Glutamatergic neuron (in vitro differentiated cells): ENCODE measurements at regions not wholly inside any gene's neighbourhood (a gene's known extent, or its start where the extent isn't known, plus 50 kb on each side); places are given as distances from the start of the nearest gene placed in this dataset.

Experiments used
- DNase-seq: peaks from one replicate; pipeline ENCODE4 v3.0.0; 2022
- H3K27ac Mint-ChIP-seq: one replicate; pipeline ENCODE4 v1.8.0; 2020; ENCODE audit warnings: mild to moderate bottlenecking, mixed read lengths, inconsistent platforms; ENCODE audit not compliant: unreplicated experiment
- H3K27me3 Mint-ChIP-seq: one replicate; pipeline ENCODE4 v1.8.0; 2020; ENCODE audit warnings: mild to moderate bottlenecking, moderate library complexity, mixed read lengths, inconsistent platforms; ENCODE audit not compliant: unreplicated experiment
- H3K36me3 Mint-ChIP-seq: one replicate; pipeline ENCODE4 v1.8.0; 2020; ENCODE audit warnings: mild to moderate bottlenecking, mixed read lengths, inconsistent platforms; ENCODE audit not compliant: unreplicated experiment
- H3K4me1 Mint-ChIP-seq: one replicate; pipeline ENCODE4 v1.8.0; 2020; ENCODE audit warnings: mild to moderate bottlenecking, low read depth, mixed read lengths, inconsistent platforms; ENCODE audit not compliant: unreplicated experiment
- H3K4me3 Mint-ChIP-seq: one replicate; pipeline ENCODE4 v1.8.0; 2020; ENCODE audit warnings: mild to moderate bottlenecking, mixed read lengths, inconsistent platforms; ENCODE audit not compliant: unreplicated experiment
- H3K9me3 Mint-ChIP-seq: one replicate; pipeline ENCODE4 v1.8.0; 2020; ENCODE audit warnings: mild to moderate bottlenecking, moderate library complexity, mixed read lengths, inconsistent platforms; ENCODE audit not compliant: unreplicated experiment
- CTCF ChIP-seq: fragments of 200-600 bp; sonication (generic); IDR thresholded peaks from one replicate; pipeline ENCODE4 v1.5.0; 2021; ENCODE audit not compliant: partially characterized antibody, unreplicated experiment

GRCh38 chr2:226135861-226136548 lies 663.6 kb downstream of the IRS1 start:
- H3K4me3 Mint-ChIP-seq: no peak overlapping the region
- no peak for TF ChIP-seq CTCF
- H3K27me3 Mint-ChIP-seq: no peaks in the 10 kb centered on the region
- no peak for DNase-seq
- H3K4me1 Mint-ChIP-seq: peaks cover 4% of the 10 kb centered on the region
- H3K9me3 Mint-ChIP-seq: no peaks in the 10 kb centered on the region
- H3K27ac Mint-ChIP-seq: no peak overlapping the region
- no peaks in the 10 kb centered on the region for H3K36me3 Mint-ChIP-seq

DNA sequence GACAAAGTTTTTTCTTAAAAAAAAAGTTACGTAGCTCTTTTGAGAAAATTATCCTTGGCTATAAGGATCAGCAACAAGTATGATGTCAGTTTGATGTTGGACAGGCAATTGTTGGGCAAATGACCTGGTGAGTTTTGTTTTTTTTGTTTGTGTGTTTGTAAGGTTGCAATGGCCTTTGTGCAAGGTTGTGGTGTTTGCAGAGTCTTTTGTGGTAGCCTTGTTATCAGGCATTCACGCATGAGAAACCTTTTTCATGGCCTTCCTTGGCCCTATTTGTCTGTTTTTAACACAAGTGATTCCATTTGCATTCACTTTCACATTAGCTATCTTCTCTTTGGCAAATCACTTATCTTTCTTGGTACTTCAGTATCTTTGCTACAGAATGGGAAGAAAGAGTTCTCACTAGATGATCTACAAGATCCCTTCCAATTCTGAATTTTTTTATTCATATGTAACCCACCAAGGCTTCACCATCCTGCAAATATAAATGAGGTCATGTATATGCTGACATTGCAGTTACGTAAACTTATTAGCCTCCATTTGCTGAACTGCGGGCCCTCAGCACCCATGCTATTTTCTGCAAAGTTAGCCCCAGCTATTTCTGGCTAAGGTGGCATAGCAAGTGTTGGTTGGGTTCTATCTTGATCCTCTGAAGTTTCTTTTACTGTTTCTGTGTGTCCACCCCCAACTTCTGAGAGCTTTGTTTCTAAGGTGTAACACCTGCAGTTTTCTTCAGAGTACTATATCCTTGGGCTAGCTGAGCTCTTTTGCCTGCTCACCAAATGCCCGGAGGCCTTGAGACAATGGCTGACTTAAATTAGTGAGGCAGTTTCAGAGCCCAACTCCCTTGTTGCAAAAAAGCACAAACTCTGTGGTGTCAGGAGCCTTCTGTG lies 667.1 kb downstream of the IRS1 start:
- Mint-ChIP-seq H3K27me3 (no peaks in the 10 kb centered on the region), H3K4me3 (no peak overlapping the region), H3K4me1 (peaks cover 4% of the 10 kb centered on the region), H3K36me3 (no peaks in the 10 kb centered on the region), H3K27ac (no peak overlapping the region), H3K9me3 (no peaks in the 10 kb centered on the region)
- DNase-seq: no peak
- no peak for TF ChIP-seq CTCF

DNA sequence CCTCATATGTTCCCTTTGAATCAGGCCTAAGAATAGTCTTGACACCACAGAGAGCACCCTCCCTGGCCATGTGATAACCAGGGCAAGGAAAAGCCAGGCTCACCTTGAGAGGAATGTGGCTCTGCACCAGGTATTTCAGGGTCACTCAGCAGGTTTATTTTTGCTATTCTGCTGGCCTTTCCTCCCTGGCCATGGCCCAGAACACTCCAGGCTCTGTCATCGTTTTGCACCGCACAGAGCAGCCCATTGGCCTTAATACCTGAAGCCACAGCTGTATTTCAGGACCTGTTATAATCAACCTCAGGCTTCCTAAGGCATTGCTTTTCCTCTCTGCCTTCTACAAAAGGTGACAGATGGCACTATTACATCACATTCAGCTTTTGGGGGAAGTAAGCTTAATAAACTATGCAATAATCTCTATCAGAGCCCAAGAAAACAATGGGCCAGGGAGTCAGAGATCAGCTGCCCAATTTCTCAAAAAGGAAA lies 668.3 kb downstream of the IRS1 start:
- Mint-ChIP-seq H3K4me3 (no peak overlapping the region), H3K27me3 (no peaks in the 10 kb centered on the region), H3K27ac (no peak overlapping the region), H3K9me3 (no peaks in the 10 kb centered on the region), H3K36me3 (no peaks in the 10 kb centered on the region), H3K4me1 (peaks cover 4% of the 10 kb centered on the region)
- DNase-seq: no peak
- no peak for TF ChIP-seq CTCF

- peaks cover 4% of the 10 kb centered on the region for H3K4me1 Mint-ChIP-seq
- no peak overlapping the region for H3K27ac Mint-ChIP-seq
- no peaks in the 10 kb centered on the region for H3K9me3 Mint-ChIP-seq
- no peak overlapping the region for H3K4me3 Mint-ChIP-seq
- no peaks in the 10 kb centered on the region for H3K27me3 Mint-ChIP-seq
- no peak for DNase-seq
- no peaks in the 10 kb centered on the region for H3K36me3 Mint-ChIP-seq
- no peak for TF ChIP-seq CTCF
Observed at GRCh38 chr2:226130192-226130591, 669.4 kb downstream of the IRS1 start.

- H3K36me3 Mint-ChIP-seq: no peaks in the 10 kb centered on the region
- H3K9me3 Mint-ChIP-seq: no peaks in the 10 kb centered on the region
- no peak for TF ChIP-seq CTCF
- peaks cover 4% of the 10 kb centered on the region for H3K4me1 Mint-ChIP-seq
- no peak overlapping the region for H3K4me3 Mint-ChIP-seq
- H3K27ac Mint-ChIP-seq: no peak overlapping the region
- no peak for DNase-seq
- H3K27me3 Mint-ChIP-seq: no peaks in the 10 kb centered on the region
Observed at GRCh38 chr2:226127682-226128081, 671.9 kb downstream of the IRS1 start.
